BLaER1 (cell line): ENCODE measurements at regions not wholly inside any gene's neighbourhood (a gene's known extent, or its start where the extent isn't known, plus 50 kb on each side); places are given as distances from the start of the nearest gene placed in this dataset.

ENCODE experiments used
- H3K27ac ChIP-seq: shearing (Covaris generic); formaldehyde crosslinking; 2 replicates; pipeline ENCODE4 v1.8.1; 2022
- H3K27me3 ChIP-seq: shearing (Covaris generic); formaldehyde crosslinking; 2 replicates; pipeline ENCODE4 v1.8.1; 2022
- H3K36me3 ChIP-seq: shearing (Covaris generic); formaldehyde crosslinking; 2 replicates; pipeline ENCODE4 v1.8.1; 2022
- H3K4me1 ChIP-seq: shearing (Covaris generic); formaldehyde crosslinking; 2 replicates; pipeline ENCODE4 v1.8.1; 2022
- H3K4me2 ChIP-seq: shearing (Covaris generic); formaldehyde crosslinking; 2 replicates; pipeline ENCODE4 v1.8.1; 2022
- H3K4me3 ChIP-seq: shearing (Covaris generic); formaldehyde crosslinking; 2 replicates; pipeline ENCODE4 v1.8.1; 2022
- H3K9ac ChIP-seq: shearing (Covaris generic); formaldehyde crosslinking; 2 replicates; pipeline ENCODE4 v1.8.1; 2022
- H3K9me3 ChIP-seq: shearing (Covaris generic); formaldehyde crosslinking; 2 replicates; pipeline ENCODE4 v1.8.1; 2022
- H4K20me1 ChIP-seq: shearing (Covaris generic); formaldehyde crosslinking; 2 replicates; pipeline ENCODE4 v1.8.1; 2022
- Cebpa-rat ChIP-seq: shearing (Covaris generic); IDR thresholded peaks from 2 replicates; pipeline ENCODE4 v1.8.1; 2022

GRCh38 chr13:57531256-57531655 lies 100.3 kb upstream of the PCDH17 start:
- no peaks in the 10 kb centered on the region for H3K4me1 ChIP-seq
- H3K4me3 ChIP-seq = no peak overlapping the region
- no peaks in the 10 kb centered on the region for H3K36me3 ChIP-seq
- no peak overlapping the region for H3K9ac ChIP-seq
- H3K4me2 ChIP-seq = no peak overlapping the region
- no peaks in the 10 kb centered on the region for H3K27me3 ChIP-seq
- TF ChIP-seq Cebpa-rat = no peak
- no peaks in the 10 kb centered on the region for H4K20me1 ChIP-seq
- no peak overlapping the region for H3K27ac ChIP-seq
- H3K9me3 ChIP-seq = peaks cover 7% of the 10 kb centered on the region; the same call in 1 of the 2 replicates

- no peak overlapping the region for H3K4me3 ChIP-seq
- H3K4me1 ChIP-seq = no peaks in the 10 kb centered on the region
- no peaks in the 10 kb centered on the region for H3K27me3 ChIP-seq
- TF ChIP-seq Cebpa-rat = no peak
- H4K20me1 ChIP-seq = no peaks in the 10 kb centered on the region
- no peak overlapping the region for H3K9ac ChIP-seq
- no peaks in the 10 kb centered on the region for H3K36me3 ChIP-seq
- H3K27ac ChIP-seq = no peak overlapping the region
- no peaks in the 10 kb centered on the region for H3K9me3 ChIP-seq
- no peak overlapping the region for H3K4me2 ChIP-seq
Measured at GRCh38 chr13:57546942-57547341, 84.6 kb upstream of the PCDH17 start.

DNA sequence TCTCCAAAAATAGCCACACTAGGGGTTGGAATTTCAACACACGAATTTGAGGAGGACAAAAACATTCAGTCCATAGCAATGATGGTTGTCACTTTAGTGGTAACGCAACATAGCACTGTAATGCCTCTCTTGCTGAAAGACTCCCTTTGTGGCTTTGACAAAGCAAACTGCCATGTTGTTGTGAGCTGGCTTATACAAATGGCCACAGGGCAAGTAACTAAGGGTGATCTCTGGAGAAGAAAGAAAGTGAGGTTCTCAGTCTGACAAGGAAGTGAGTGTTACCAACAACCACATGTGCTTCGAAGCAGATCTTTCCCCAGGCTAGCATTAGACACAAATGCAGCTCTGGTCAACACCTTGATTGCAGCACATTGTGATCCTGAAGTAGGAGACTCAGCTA lies 79.1 kb upstream of the PCDH17 start:
- no peak overlapping the region for H3K9ac ChIP-seq
- no peak overlapping the region for H3K4me3 ChIP-seq
- no peak overlapping the region for H3K4me2 ChIP-seq
- H3K36me3 ChIP-seq = no peaks in the 10 kb centered on the region
- H3K9me3 ChIP-seq = no peaks in the 10 kb centered on the region
- no peaks in the 10 kb centered on the region for H3K4me1 ChIP-seq
- TF ChIP-seq Cebpa-rat = no peak
- H3K27ac ChIP-seq = no peak overlapping the region
- H3K27me3 ChIP-seq = no peaks in the 10 kb centered on the region
- H4K20me1 ChIP-seq = no peaks in the 10 kb centered on the region

GRCh38 chr13:57553932-57554331 lies 77.6 kb upstream of the PCDH17 start:
- no peaks in the 10 kb centered on the region for H3K4me1 ChIP-seq
- no peak overlapping the region for H3K4me3 ChIP-seq
- H3K27me3 ChIP-seq = no peaks in the 10 kb centered on the region
- no peak for TF ChIP-seq Cebpa-rat
- no peak overlapping the region for H3K9ac ChIP-seq
- H3K36me3 ChIP-seq = no peaks in the 10 kb centered on the region
- no peak overlapping the region for H3K27ac ChIP-seq
- no peaks in the 10 kb centered on the region for H3K9me3 ChIP-seq
- no peak overlapping the region for H3K4me2 ChIP-seq
- H4K20me1 ChIP-seq = no peaks in the 10 kb centered on the region

GRCh38 chr13:57558051-57558467 lies 73.5 kb upstream of the PCDH17 start:
- Histone ChIP-seq H3K36me3 (no peaks in the 10 kb centered on the region), H3K27me3 (no peaks in the 10 kb centered on the region), H3K4me1 (no peaks in the 10 kb centered on the region), H4K20me1 (no peaks in the 10 kb centered on the region), H3K9ac (no peak overlapping the region), H3K9me3 (no peaks in the 10 kb centered on the region), H3K4me3 (no peak overlapping the region), H3K27ac (no peak overlapping the region), H3K4me2 (no peak overlapping the region)
- no peak for TF ChIP-seq Cebpa-rat

- H3K27ac ChIP-seq = no peak overlapping the region
- no peaks in the 10 kb centered on the region for H3K36me3 ChIP-seq
- H3K9me3 ChIP-seq = no peaks in the 10 kb centered on the region
- no peaks in the 10 kb centered on the region for H4K20me1 ChIP-seq
- no peak overlapping the region for H3K4me3 ChIP-seq
- H3K27me3 ChIP-seq = no peaks in the 10 kb centered on the region
- TF ChIP-seq Cebpa-rat = no peak
- peaks cover 13% of the 10 kb centered on the region for H3K4me1 ChIP-seq
- H3K9ac ChIP-seq = no peak overlapping the region
- no peak overlapping the region for H3K4me2 ChIP-seq
Measured at GRCh38 chr13:57568865-57569264, 62.7 kb upstream of the PCDH17 start.

GRCh38 chr13:57569986-57570385 lies 61.6 kb upstream of the PCDH17 start:
- Histone ChIP-seq H3K4me1 (peaks cover 13% of the 10 kb centered on the region), H3K27me3 (no peaks in the 10 kb centered on the region), H3K9ac (no peak overlapping the region), H3K9me3 (no peaks in the 10 kb centered on the region), H4K20me1 (no peaks in the 10 kb centered on the region), H3K27ac (no peak overlapping the region), H3K36me3 (no peaks in the 10 kb centered on the region), H3K4me3 (no peak overlapping the region), H3K4me2 (peak overlapping the region; percentile 42)
- no peak for TF ChIP-seq Cebpa-rat
